PC-3 (cell line): ENCODE measurements at regions not wholly inside any gene's neighbourhood (a gene's known extent, or its start where the extent isn't known, plus 50 kb on each side); places are given as distances from the start of the nearest gene placed in this dataset.

ENCODE experiments used
- ATAC-seq: fragments of 200-7000 bp; cut with Tn5 transposase; 2 replicates; pipeline ENCODE4 v1.9.1; 2020; ENCODE audit warnings: mild to moderate bottlenecking, moderate library complexity
- BruUV-seq: library from RNA; stranded (reverse); fragments of 400-500 nt; replicated peaks from 2 replicates; lab custom pipeline; 2021; lab: Mats Ljungman, UMichigan
- CTCF ChIA-PET: fragments of 300-600 bp; sonication (Branson Sonifier 250); formaldehyde crosslinking; loops from one replicate; lab custom pipeline; 2022; ENCODE audit warnings: antibody characterized with exemption; lab: Charles Lee
- POLR2A ChIA-PET: fragments of 300-600 bp; sonication (Branson Sonifier 250); formaldehyde crosslinking; loops from one replicate; lab custom pipeline; 2022; ENCODE audit warnings: antibody characterized with exemption; ENCODE audit not compliant: unreplicated experiment; lab: Charles Lee
- DNase-seq: peaks from one replicate; pipeline ENCODE4 v3.0.0-alpha.2; 2015
- H2AFZ ChIP-seq: fragments of 300-600 bp; sonication (generic); 2 replicates; pipeline ENCODE4 v1.6.0; 2016; ENCODE audit warnings: antibody characterized with exemption, low read length
- H3F3A ChIP-seq: fragments of 300-600 bp; sonication (generic); one replicate; pipeline ENCODE4 v1.6.0; 2017; ENCODE audit warnings: antibody characterized with exemption, low read length, control low read depth, mild to moderate bottlenecking; ENCODE audit not compliant: unreplicated experiment
- H3K27ac ChIP-seq: fragments of 300-600 bp; sonication (generic); 2 replicates; pipeline ENCODE4 v1.5.1; 2016; ENCODE audit warnings: mild to moderate bottlenecking, low read length
- H3K27me3 ChIP-seq: fragments of 300-600 bp; sonication (generic); 2 replicates; pipeline ENCODE4 v1.6.1; 2016; ENCODE audit warnings: low read length, mixed read lengths
- H3K36me3 ChIP-seq: fragments of 300-600 bp; sonication (generic); 2 replicates; pipeline ENCODE4 v1.6.1; 2016; ENCODE audit warnings: low read depth, mixed run types, low read length, mixed read lengths
- H3K4me1 ChIP-seq: fragments of 300-600 bp; sonication (generic); 2 replicates; pipeline ENCODE4 v1.5.1; 2016; ENCODE audit warnings: low read length; ENCODE audit not compliant: insufficient read depth
- H3K4me2 ChIP-seq: fragments of 300-600 bp; sonication (generic); 2 replicates; pipeline ENCODE4 v1.6.0; 2016; ENCODE audit warnings: low read length
- H3K4me3 ChIP-seq: fragments of 300-600 bp; sonication (generic); 2 replicates; pipeline ENCODE4 v1.5.1; 2016; ENCODE audit warnings: mild to moderate bottlenecking, low read length, mixed read lengths
- H3K79me2 ChIP-seq: fragments of 300-600 bp; sonication (generic); 2 replicates; pipeline ENCODE4 v1.6.1; 2017; ENCODE audit warnings: low read length, mixed read lengths
- H3K9ac ChIP-seq: fragments of 300-600 bp; sonication (generic); 2 replicates; pipeline ENCODE4 v1.6.0; 2016; ENCODE audit warnings: mild to moderate bottlenecking, low read length
- H3K9me2 ChIP-seq: fragments of 300-600 bp; sonication (generic); replicated peaks from 2 replicates; pipeline ENCODE4 v1.6.1; 2016; ENCODE audit warnings: mixed run types, low read length, mixed read lengths
- H3K9me3 ChIP-seq: fragments of 300-600 bp; sonication (generic); 2 replicates; pipeline ENCODE4 v1.6.1; 2016; ENCODE audit warnings: low read length, mixed read lengths
- H4K20me1 ChIP-seq: fragments of 300-600 bp; sonication (generic); 2 replicates; pipeline ENCODE4 v1.6.1; 2016; ENCODE audit warnings: low read length, mixed read lengths
- EZH2 ChIP-seq: fragments of 300-600 bp; sonication (generic); IDR thresholded peaks from one replicate; pipeline ENCODE4 v1.6.1; 2017; ENCODE audit warnings: antibody characterized with exemption, mild to moderate bottlenecking, low read length; ENCODE audit not compliant: unreplicated experiment
- EZH2phosphoT487 ChIP-seq: fragments of 300-600 bp; sonication (generic); IDR thresholded peaks from 2 replicates; pipeline ENCODE4 v1.6.1; 2018; ENCODE audit warnings: mild to moderate bottlenecking, antibody characterized with exemption, low read length, borderline replicate concordance
- intact Hi-C: fragments of 100-400 bp; cut with micrococcal nuclease; formaldehyde crosslinking; loops from 2 replicates; pipeline ENCODE4 v1.9.0; 2023
- TF ChIP-seq, protein P1 (sequence below): fragments of 300-600 bp; sonication (generic); conservative IDR thresholded peaks from 2 replicates; pipeline ENCODE4 v1.5.1; 2017; ENCODE audit warnings: antibody characterized with exemption, low read depth, mild to moderate bottlenecking, low read length

DNA sequence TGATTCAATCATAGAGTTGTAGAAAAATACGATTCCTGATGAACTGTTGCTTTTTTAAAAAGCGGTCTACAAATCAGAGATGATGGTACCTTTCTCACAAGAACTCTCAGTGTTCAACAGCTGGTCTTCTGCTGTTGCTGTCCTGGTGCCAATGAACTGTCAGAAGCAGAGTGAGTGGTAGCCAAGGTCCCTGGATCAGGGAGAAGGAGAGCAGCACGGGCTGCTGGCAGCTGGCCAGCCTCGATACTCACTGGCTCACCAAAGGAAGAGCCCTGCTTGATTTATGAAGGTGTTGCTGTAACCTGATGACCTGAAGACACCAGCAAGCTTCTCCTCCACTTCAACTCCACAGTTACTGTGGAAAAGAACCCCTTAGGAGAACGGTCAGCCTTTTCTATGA lies 300.8 kb upstream of the SOX11 start:
- Histone ChIP-seq H3K4me2 (no peak overlapping the region), H2AFZ (no peak overlapping the region), H3K9me3 (0 out of 2 replicates have a peak, but pooled peaks cover 6% of the 10 kb centered on the region), H3K36me3 (no peaks in the 10 kb centered on the region), H3K4me3 (no peak overlapping the region), H3K4me1 (no peaks in the 10 kb centered on the region), H3K27ac (no peak overlapping the region), H3K79me2 (no peaks in the 10 kb centered on the region), H3K27me3 (no peaks in the 10 kb centered on the region), H4K20me1 (no peaks in the 10 kb centered on the region), H3K9me2 (no peaks in the 10 kb centered on the region), H3F3A (no peaks in the 10 kb centered on the region), H3K9ac (no peak overlapping the region)
- DNase-seq (no peak), ATAC-seq (no peak)
- ChIA-PET POLR2A (no interaction called here), CTCF (no interaction called here)
- intact Hi-C loops, result no loop called here
- no TSS peak for BruUV-seq
- TF ChIP-seq, protein P1, sequence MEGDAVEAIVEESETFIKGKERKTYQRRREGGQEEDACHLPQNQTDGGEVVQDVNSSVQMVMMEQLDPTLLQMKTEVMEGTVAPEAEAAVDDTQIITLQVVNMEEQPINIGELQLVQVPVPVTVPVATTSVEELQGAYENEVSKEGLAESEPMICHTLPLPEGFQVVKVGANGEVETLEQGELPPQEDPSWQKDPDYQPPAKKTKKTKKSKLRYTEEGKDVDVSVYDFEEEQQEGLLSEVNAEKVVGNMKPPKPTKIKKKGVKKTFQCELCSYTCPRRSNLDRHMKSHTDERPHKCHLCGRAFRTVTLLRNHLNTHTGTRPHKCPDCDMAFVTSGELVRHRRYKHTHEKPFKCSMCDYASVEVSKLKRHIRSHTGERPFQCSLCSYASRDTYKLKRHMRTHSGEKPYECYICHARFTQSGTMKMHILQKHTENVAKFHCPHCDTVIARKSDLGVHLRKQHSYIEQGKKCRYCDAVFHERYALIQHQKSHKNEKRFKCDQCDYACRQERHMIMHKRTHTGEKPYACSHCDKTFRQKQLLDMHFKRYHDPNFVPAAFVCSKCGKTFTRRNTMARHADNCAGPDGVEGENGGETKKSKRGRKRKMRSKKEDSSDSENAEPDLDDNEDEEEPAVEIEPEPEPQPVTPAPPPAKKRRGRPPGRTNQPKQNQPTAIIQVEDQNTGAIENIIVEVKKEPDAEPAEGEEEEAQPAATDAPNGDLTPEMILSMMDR, result no peak
- TF ChIP-seq EZH2, result no peak
- no peak for TF ChIP-seq EZH2phosphoT487

GRCh38 chr2:5392658-5393057 lies 299.5 kb upstream of the SOX11 start:
- ChIA-PET POLR2A (no interaction called here), CTCF (no interaction called here)
- no peaks in the 10 kb centered on the region for H3F3A ChIP-seq
- no peaks in the 10 kb centered on the region for H3K36me3 ChIP-seq
- H3K9ac ChIP-seq, result no peak overlapping the region
- no peaks in the 10 kb centered on the region for H4K20me1 ChIP-seq
- no peaks in the 10 kb centered on the region for H3K4me1 ChIP-seq
- H3K9me2 ChIP-seq, result no peaks in the 10 kb centered on the region
- BruUV-seq, result no TSS peak
- H3K27ac ChIP-seq, result no peak overlapping the region
- intact Hi-C loops, result no loop called here
- no peak overlapping the region for H3K4me3 ChIP-seq
- no peak for ATAC-seq
- no peak for DNase-seq
- H3K27me3 ChIP-seq, result no peaks in the 10 kb centered on the region
- H3K9me3 ChIP-seq, result 0 out of 2 replicates have a peak, but pooled peaks cover 6% of the 10 kb centered on the region
- TF ChIP-seq EZH2, result no peak
- no peak for TF ChIP-seq EZH2phosphoT487
- TF ChIP-seq, protein P1, result no peak
- no peak overlapping the region for H3K4me2 ChIP-seq
- no peak overlapping the region for H2AFZ ChIP-seq
- no peaks in the 10 kb centered on the region for H3K79me2 ChIP-seq

GRCh38 chr2:5393474-5393873 lies 298.7 kb upstream of the SOX11 start:
- no peaks in the 10 kb centered on the region for H4K20me1 ChIP-seq
- ChIA-PET CTCF (no interaction called here), POLR2A (interaction anchor here (0.6 kb wide), 1 partner anchor 78 kb away, joined by 3 read pairs; no protein-coding TSS in a partner anchor)
- TF ChIP-seq EZH2phosphoT487, result no peak
- TF ChIP-seq, protein P1, result no peak
- TF ChIP-seq EZH2, result no peak
- no peak overlapping the region for H3K4me3 ChIP-seq
- no peaks in the 10 kb centered on the region for H3F3A ChIP-seq
- no TSS peak for BruUV-seq
- no peaks in the 10 kb centered on the region for H3K9me2 ChIP-seq
- H3K27me3 ChIP-seq, result no peaks in the 10 kb centered on the region
- no peak overlapping the region for H3K27ac ChIP-seq
- ATAC-seq, result no peak
- H3K36me3 ChIP-seq, result no peaks in the 10 kb centered on the region
- no peak for DNase-seq
- 0 out of 2 replicates have a peak, but pooled peaks cover 6% of the 10 kb centered on the region for H3K9me3 ChIP-seq
- H3K9ac ChIP-seq, result no peak overlapping the region
- no peaks in the 10 kb centered on the region for H3K4me1 ChIP-seq
- no peak overlapping the region for H2AFZ ChIP-seq
- no peaks in the 10 kb centered on the region for H3K79me2 ChIP-seq
- no peak overlapping the region for H3K4me2 ChIP-seq
- intact Hi-C loops, result no loop called here
